Activated CD4-positive, CD25-positive, alpha-beta regulatory T cell treated with anti-CD3 and anti-CD28 coated beads, Interleukin-2, amount 50 U/mL, for 24 hours (primary cell): ENCODE measurements at regions not wholly inside any gene's neighbourhood (a gene's known extent, or its start where the extent isn't known, plus 50 kb on each side); places are given as distances from the start of the nearest gene placed in this dataset.
A peak's percentile ranks its signal among the peaks of the same experiment; 100 is the strongest.
"Not testable (repeated sequence)": the region's sequence is repeated elsewhere in the genome, so short reads cannot be mapped to it uniquely, and the experiment has no call there.

Experiments used
- ATAC-seq, 2 donors: fragments of 150-1000 bp; cut with Tn5 transposase; one replicate each; pipeline ENCODE4 v1.10.0; 2021; ENCODE audit warnings: mild to moderate bottlenecking in 1 of 2, moderate library complexity in 1 of 2

DNA sequence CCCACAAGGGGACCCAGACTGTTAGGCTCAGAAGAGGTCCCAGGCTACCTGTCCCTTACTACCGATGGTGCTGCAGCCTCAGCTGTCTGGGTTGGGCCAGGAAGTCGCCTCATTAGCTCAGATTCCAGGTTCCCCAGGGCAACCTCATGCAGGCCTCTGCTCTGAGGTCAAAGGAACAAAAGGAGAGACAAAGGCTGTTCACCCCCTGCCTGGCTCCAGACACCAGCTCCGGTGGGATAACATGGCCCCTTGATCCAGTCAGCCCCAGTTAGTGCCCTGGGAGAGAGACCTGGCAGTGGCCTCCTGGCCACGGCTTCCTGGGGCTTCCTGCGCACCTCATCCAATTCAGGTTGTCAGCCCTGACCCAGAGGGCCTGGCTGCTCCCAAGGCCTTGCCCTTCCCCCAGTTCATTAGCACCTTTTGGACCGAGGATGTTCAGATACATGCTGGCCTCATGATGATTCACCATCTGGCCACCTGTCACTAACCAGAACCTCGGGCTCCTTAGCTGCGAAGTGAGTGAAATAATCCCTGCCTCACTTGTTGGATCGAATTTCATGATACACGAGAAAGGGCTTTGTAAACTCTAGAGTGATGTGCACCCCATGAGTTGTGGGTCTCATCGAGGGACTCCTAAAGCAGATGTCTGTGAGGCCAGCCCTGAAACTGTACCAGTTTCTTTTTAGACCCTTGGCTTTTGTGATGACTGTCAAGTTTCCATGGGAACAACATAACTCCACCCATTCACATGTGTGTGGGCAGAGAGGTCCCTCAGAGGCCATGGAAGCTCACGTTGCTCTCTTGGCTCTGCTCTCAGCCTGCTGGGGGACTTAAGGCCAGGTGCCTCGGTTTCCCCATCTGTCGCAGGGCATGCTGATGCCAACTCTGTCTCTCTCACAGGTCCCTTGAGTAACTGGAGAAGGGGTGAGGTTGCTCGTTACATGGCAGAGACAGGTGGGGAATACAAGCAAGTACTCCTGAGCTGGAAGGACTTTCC, 79.5 kb upstream of the PCBD1 start:
- ATAC-seq: no peak

DNA sequence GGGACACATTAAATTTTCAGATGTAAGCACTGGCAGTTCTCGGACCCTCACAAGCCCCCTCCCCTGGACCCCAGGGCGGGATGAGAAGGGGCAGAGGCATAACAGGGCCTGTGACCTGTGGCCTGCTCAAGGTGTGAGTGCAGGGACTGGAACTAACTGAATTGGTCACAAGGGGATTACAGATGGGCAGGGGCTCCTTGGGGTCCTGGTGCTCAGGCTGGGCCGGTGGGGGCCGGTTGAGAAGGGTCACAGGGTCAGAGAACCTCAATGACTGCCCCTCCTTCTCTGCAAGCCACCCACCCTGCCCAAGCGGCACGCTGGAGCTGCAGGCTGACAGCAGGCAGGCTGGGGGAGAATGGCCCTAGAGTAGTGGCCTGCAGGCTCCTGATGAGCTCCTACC, 80.8 kb upstream of the PCBD1 start:
- no peak for ATAC-seq

DNA sequence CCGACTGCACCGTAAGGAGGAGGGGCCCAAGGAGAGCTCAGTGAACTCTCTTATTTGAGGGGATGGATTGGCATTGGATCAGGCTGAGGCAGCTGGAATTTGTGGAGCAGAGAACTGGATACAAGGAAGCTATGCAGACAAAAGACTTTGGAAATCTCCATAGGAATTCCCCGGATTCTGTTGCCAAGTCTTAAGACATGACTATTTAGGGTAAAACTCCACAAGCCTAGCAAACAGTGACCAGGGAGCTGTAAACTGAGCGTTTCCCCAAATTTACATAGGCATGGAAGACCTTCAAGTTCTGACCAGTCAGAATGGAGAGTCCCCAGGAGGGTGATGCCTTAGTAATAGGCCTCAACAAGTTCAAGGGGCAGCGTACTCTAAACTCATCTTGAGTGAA, 82.5 kb upstream of the PCBD1 start:
- ATAC-seq: no peak

DNA sequence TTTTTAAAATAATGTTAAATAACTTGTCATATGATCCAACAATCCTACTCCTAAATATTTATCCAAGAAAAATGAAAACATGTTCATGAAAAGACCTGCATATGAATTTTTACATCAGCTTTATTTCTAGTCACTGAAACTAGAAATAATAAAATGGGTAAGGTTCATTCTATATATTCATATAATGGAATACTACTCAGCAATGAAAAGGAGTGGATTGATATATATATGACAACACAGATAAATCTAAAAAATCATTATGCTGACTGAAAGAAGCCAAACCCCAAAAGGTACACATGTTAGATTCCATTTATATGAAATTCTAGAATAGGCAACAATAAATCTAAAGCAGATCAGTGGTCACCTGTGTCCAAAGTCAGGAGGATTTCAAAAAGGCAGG, 84.9 kb upstream of the PCBD1 start:
- ATAC-seq: no peak

DNA sequence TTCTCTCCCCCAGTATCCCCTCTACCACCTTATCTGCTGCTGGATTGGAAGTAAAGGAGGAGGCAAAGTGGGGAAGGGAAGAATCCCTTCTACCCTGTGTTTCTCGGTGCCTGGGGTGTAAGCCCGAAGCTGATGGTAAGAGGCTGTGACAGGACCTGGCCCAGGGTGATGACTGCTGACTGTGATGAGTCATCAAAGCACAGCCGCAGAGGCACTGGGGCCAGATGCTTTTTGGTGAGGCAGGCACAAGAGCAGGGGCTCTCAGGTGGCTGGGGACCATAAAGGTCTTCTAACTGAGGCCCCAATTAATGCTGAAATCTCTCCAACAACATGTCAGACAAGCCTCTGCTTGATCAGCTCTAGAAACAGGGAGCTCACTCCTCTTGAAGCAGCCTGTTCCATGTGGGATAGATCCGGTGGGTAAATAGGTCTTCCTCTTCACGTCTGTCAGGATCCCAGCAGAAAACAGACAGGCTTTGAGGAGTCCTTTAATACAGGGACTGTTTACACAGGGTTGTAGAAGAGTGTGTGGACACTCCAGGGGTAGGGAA, 86.1 kb upstream of the PCBD1 start:
- ATAC-seq: no peak

DNA sequence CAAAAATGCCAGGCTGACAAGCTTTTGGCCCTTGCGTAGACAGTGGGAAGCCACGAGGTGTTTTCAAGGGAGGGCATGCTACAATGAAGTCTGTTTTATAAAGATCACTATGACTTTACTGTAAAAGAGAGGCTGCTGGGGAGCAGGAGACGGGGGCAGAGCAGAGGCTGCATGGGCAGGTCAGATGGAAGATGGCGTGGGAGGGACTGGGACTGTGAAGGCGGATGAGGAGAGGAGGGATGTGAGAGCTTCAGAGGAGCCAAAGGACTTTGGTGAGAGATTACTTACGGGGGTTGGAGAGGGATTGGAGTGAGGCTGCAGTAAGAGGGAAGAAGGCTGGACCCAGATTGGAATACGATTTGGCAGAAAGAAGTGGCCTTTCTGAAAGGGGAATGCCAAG, 86.6 kb upstream of the PCBD1 start:
- ATAC-seq: no peak

DNA sequence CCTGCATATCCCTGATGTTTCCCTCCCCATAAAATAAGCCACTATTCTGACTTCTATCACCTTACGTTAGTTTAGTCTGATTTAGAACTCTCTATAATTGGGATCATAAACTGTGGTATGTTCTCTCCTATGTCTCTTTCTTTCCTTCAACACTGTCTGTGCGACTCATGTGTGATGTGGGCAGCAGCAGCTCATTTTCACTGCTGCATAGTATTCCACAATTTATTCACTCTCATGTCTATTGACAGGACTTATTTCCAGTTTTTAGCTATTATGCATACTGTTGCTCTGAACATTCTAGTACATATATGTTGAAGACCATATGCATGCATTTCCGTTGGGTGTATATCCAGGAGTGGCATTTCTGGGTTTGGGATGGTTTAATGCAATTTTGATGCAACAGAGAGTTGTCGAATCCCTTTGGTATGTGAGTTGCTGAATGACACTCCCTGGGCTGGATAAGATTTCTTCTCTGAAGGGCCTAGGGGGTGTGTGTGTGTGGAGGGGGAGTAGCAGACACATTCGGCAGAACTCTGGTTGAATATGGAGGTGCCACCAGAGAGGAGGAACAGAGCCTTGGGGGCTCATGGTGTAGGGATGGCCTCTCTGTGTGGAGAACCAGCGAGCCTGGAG, 87.8 kb upstream of the PCBD1 start:
- ATAC-seq: no peak

DNA sequence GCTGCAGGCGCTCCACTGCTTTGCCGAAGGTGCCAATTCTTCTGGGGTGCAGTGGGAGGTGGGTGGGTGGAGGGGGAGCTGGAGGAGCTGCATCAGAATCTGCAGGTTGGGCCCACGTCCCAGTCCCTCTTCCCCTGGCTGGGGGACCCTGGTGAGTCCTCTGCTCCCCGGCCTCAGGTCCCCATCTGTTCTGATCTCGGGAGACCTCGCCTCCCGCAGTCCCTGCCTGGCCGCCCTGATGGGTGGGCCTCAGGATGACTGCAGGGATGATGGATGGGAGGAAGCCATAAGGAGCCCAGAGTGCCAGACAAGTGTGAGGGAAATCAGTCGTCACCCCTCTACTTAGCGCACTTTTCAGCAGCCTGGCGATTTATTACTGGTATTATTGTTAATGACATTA, 89.3 kb upstream of the PCBD1 start:
- ATAC-seq: no peak

DNA sequence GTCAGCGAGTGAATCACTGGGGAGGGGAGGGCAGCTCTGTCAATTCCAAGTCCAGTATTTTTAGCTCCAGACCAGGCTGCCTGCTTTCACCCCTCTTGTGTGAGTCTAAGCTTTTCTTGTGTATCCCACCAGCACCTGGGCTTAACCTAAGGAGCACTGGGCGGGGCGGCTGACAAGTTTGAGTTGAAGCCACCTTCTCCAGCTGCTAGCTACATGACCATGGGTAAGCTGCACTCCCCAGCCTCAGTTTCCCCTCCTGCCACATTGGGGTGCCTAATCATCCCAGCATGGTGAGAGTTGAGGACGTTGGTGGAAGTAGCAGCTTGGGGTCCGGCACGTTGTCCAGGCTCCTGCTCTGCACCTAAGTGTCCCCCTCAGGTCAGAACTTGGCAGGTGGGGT, 89.8 kb upstream of the PCBD1 start:
- no peak for ATAC-seq

DNA sequence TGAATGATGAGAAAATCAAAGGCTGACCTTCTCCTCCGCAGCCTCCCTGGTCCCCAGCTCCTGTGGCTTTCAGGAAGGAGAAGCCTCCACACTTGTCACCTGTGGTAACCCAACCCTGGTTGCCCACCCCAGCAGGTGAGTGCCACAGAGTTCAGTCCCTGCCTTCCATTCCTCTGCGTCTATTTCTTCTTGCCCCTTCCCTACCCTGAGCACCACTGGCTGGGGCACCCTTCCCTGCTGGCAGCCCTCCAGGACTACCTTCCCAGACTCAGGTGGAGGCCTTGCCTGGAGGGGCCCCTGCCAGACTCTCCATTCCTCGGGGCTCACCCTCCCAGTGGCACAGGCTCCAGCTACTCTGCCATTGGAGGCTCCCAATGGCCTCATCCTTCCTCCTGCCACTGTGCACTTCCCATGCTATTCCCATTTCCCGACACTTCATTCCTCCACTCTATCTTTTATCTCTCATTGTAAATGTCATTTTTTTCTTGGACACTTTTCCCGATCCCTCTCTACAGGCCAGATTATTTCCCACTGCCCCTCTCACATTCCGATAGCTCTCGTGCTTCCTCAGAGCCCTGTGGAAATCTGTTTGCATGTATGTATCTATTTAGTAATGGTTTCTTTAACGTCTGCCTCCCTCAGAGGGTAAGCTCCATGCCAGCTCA, 90.6 kb upstream of the PCBD1 start:
- no peak for ATAC-seq

DNA sequence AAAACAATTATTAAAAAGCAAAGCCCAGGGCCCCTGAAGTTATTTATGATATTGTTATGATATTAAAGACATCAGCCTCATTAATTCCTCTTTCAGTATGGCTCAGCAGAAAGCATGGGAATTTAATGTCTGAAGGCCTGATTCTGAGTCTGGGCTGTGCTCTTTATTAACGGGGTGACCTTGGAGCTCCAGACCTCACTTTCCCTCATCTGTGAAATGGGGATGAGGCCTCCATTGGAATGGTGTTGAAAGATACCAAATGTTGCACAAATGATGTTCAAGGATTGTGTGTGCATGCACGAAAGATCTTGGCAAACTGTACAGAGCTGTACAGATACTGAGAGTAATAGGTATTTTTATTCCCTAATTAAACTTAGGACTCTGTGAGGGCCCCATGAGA, 92.3 kb upstream of the PCBD1 start:
- ATAC-seq: no peak

DNA sequence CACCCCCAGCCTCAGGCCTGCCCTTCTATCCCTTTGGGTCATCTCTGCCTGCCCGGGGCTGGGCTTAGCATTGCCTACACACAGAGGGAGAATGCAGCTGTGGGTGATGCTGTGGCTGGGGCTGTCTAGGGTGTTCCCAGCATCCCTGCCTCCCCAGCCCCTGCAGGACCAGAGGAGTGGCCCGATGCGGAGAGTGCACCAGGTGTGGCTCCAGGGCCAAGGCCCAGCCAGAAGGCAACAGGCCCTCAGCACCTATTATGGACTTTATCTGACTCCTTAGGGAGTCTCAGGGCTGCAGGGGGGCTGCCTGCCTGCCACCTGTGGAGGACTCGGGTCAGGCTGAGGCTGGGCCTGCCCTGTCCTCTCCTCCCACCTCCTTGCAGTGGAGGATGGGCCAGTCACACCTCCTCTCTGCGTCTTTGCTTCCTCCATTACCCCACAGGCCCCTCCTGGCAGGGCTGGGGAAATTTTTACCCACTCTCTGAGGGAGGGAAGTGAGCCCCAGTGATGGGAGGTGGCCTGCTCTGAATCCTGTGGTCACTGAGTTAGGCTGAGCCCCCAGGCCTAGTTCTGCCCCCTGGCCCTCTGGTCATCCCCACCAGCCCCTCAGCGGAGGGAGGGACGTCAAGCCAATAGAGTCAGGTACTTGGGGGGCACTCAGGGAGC, 92.9 kb upstream of the PCBD1 start:
- no peak for ATAC-seq

DNA sequence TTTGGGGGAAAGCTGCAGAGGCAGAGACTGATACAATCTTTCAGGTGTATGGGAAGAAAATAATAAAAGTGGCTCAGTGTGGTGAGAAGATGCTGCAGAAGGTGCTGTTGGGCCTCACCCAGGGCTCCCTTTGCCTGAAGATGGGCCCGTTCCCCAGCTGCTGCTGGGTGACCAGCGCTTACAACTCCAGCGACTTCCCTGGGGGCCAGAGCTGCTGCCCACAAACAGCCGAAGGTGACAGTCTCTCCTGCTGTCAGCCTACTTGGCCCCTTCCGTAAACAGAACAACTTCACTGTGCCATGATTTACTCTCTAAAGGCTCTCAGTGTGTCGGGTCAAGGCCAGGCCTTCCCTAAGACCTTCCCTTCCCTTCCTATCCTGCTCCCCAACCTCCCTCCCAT, 93.6 kb upstream of the PCBD1 start:
- ATAC-seq: no peak

DNA sequence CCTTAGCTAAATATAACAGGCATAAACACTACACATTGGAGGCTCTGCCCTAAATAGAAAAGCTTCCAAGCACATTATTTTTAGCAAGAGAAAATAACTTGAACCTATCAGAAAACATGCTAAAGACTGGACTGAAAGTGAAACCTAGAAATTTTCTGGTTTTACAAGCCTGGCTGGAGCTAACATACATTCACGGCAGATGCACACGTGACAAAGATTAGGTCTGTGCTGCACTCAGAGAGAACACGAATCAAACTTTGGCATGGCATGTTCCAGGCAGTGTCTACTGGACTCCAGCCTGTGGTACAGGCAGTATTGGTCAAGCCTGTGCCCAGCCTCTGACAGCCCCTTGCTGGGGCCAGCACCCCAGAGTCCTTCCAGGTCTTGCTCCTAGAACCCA, 94.1 kb upstream of the PCBD1 start:
- ATAC-seq: peak; percentile 49 to 55

DNA sequence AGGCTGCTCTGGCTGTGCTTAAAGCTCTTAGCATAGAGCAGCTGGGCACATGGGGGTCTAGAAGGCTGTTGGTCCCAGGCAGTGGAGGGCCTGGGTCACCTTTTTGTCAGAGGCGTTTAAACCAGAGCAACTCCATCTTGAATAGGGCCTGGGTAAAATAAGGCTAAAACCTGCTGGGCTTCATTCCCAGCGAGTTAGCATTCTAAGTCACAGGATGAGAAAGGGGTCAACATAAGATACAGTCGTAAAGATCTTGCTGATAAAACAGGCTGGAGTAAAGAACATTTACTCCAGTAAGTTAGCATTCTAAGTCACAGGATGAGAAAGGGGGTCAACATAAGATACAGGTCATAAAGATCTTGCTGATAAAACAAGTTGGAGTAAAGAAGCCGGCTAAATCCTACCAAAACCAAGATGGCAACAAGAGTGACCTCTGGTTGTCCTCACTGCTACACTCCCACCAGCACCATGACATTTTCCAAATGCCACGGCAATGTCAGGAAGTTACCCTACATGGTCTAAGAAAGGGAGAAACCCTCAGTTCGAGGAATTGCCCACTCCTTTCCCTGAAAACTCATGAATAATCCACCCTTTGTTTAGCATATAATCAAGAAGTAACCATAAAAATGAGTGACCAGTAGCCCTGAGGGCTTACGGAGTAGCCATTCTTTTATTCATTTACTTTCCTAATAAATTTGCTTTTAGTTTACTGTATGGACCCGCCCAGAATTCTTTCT, 96.8 kb upstream of the PCBD1 start:
- no peak for ATAC-seq

DNA sequence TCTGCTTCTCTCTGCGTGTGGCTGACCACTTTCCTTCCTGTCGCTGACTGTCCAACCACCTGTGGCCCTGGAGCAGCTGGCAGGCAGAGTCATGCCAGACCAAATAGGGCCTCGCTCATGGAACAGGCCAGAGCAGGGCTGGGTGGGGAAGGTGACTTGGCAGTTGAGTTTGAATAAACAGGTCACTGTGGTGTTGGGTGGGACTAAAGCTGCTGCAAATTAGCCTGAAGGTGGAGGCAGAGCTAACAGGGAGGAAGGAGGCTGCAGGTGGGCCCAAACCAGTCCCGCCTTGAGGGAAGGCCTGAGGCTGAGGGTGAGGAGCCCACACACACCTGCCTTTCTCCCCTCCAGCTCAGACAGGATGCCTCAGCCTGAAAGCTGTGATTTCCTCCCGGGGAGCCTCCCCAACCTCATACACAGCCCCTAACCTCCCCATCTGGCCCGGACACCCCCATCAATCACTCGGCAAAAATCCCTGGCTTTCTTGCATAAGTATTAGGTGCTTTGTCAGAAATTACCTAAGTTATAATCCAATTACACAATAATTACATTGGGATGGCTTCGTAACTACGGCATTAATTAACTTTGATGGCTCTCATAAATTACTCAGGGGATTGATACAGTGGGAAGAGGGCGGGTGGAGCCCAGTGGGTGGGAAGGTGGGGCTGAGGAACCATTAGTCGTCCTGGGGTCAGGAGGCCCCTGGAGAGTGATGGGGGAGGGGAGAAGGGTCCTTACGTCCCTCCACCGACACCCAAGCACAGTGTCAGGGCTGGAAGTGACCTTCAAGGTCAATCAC, 97.7 kb upstream of the PCBD1 start:
- ATAC-seq: peak in 1 of 2 donors; percentile 34

DNA sequence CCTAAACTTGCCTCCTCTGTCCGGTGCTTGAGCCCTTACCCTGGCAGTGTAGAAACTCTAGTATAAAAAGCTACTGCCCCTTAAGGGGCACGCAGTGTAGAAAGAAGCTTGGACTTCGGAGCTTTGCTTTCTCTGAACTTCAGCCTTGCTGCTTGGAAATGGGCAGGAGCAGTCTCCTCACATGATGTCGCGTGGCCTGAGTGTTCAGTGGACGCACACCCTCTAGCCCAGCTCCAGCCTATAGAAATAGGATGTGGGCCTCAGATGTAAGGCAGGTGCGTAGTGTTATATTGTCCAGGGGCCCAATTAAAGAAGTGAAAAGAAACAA, 98.2 kb upstream of the PCBD1 start:
- no peak for ATAC-seq

DNA sequence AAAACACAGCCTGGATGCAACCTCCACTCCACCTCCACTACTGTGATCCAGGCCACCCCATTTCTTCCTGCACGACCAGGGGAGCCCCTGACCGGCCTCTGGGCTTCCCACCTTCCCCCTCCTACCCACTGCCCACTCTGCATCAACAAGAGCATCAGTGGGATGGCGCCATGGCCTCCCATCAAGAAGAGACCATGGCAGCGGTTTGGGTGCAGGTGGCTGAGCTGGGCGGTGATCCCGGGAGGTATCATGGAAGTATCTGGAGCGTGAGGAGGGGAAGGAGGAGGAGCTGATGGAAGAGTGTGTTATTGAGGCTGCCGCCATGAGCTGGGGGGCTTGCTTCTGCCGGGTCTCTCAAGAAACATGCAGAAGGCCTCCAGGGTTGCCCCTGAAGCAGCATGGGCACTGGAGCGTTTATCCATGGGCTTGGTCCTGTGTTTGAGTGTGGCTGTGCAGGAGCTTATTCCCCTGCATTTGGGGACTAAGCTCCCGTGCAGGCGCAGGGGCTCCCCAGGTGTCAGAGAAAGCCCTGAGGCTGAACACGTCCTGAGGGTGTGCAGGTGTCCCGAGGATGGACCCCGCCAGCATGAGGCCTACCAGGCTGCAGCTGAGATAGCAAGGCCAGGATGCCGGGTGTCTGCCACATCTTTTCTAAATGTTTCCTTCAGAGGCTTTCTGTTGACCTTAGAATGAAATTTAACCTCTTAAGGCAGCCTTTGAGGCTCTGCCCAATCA, 99.2 kb upstream of the PCBD1 start:
- no peak for ATAC-seq

DNA sequence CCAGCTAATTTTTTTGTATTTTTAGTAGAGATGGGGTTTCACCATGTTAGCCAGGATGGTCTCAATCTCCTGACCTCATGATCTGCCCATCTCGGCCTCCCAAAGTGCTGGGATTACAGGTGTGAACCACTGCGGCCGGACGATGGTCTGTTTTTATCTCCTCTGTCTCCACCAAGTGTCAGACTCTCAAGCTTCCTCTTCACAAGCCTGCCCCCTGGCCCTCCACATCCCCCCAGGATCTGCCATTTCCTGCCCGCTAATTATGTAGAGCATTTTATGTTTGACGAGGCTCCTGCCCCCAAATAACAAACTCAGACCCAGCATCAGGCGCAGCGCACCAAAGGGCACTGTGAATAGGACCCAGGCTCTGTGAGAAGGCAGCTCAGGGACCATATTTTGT, 101.8 kb upstream of the PCBD1 start:
- not testable (repeated sequence) for ATAC-seq

DNA sequence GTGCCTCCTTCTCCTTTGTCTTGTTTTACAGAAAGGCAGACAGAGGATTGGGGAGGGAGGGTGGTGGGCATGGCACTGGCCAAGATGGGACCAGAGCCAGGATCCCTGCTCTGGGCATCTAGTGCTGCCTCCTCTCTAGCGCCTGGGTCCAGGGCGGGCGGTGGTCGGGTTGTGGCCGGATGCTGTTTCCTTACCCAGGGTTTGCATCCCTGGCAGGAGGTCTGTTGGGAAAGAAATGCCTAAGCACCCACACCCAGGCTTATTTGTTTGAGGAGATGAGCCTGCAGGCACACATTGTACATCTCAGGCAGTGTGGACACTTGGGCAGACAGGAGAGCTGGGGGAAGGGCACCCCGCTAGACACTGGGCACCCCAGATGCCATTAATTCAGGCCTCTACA, 102.3 kb upstream of the PCBD1 start:
- ATAC-seq: no peak
